ENCODE measurements at regions not wholly inside any gene's neighbourhood (a gene's known extent, or its start where the extent isn't known, plus 50 kb on each side); places are given as distances from the start of the nearest gene placed in this dataset.
"Not testable (repeated sequence)": the region's sequence is repeated elsewhere in the genome, so short reads cannot be mapped to it uniquely, and the experiment has no call there.

GRCh38 chr5:105230516-105231157 is 1668.0 kb upstream of the NUDT12 start:
- no peak for DNase-seq

- DNase-seq = no peak
These were observed 1655.4 kb upstream of the NUDT12 start for GRCh38 chr5:105218018-105218417.

- DNase-seq = no peak
These were observed 1650.5 kb upstream of the NUDT12 start for GRCh38 chr5:105213078-105213477.

GRCh38 chr5:105207066-105207465 is 1644.5 kb upstream of the NUDT12 start:
- DNase-seq = peak; percentile 66

- DNase-seq = no peak
These were observed 1634.9 kb upstream of the NUDT12 start for GRCh38 chr5:105197531-105197930.

- no peak for DNase-seq
These were observed 1633.2 kb upstream of the NUDT12 start for GRCh38 chr5:105195765-105196164.

- no peak for DNase-seq
These were observed 1610.3 kb upstream of the NUDT12 start for GRCh38 chr5:105172918-105173317.

GRCh38 chr5:105168806-105169205 is 1606.2 kb upstream of the NUDT12 start:
- DNase-seq = no peak

GRCh38 chr5:105167092-105167491 is 1604.5 kb upstream of the NUDT12 start:
- no peak for DNase-seq

GRCh38 chr5:105163547-105163946 is 1601.0 kb upstream of the NUDT12 start:
- no peak for DNase-seq

GRCh38 chr5:105162557-105162956 is 1600.0 kb upstream of the NUDT12 start:
- not testable (repeated sequence) for DNase-seq

- no peak for DNase-seq
These were observed 1595.9 kb upstream of the NUDT12 start for GRCh38 chr5:105158526-105158925.

GRCh38 chr5:105150323-105150722 is 1587.7 kb upstream of the NUDT12 start:
- no peak for DNase-seq

- no peak for DNase-seq
These were observed 1584.3 kb upstream of the NUDT12 start for GRCh38 chr5:105146867-105147266.

- DNase-seq = no peak
These were observed 1582.6 kb upstream of the NUDT12 start for GRCh38 chr5:105145152-105145551.

- no peak for DNase-seq
These were observed 1571.7 kb upstream of the NUDT12 start for GRCh38 chr5:105134328-105134727.

GRCh38 chr5:105133087-105133486 is 1570.5 kb upstream of the NUDT12 start:
- DNase-seq = no peak

GRCh38 chr5:105132581-105132980 is 1570.0 kb upstream of the NUDT12 start:
- DNase-seq = no peak

GRCh38 chr5:105131045-105131444 is 1568.5 kb upstream of the NUDT12 start:
- DNase-seq = no peak

GRCh38 chr5:105101577-105101976 is 1539.0 kb upstream of the NUDT12 start:
- no peak for DNase-seq

- DNase-seq = no peak
These were observed 1526.4 kb upstream of the NUDT12 start for GRCh38 chr5:105088961-105089360.

- DNase-seq = no peak
These were observed 1525.5 kb upstream of the NUDT12 start for GRCh38 chr5:105088102-105088501.

GRCh38 chr5:105057893-105058292 is 1495.3 kb upstream of the NUDT12 start:
- no peak for DNase-seq

- DNase-seq = no peak
These were observed 1494.4 kb upstream of the NUDT12 start for GRCh38 chr5:105057001-105057436.

- DNase-seq = no peak
These were observed 1491.8 kb upstream of the NUDT12 start for GRCh38 chr5:105054406-105054805.
